H54 (cell line): ENCODE measurements at regions not wholly inside any gene's neighbourhood (a gene's known extent, or its start where the extent isn't known, plus 50 kb on each side); places are given as distances from the start of the nearest gene placed in this dataset.
"Not testable (repeated sequence)": the region's sequence is repeated elsewhere in the genome, so short reads cannot be mapped to it uniquely, and the experiment has no call there.

ENCODE experiments used
- DNase-seq: peaks from one replicate; pipeline ENCODE4 v3.0.0; 2011; ENCODE audit warnings: low spot score, mixed read lengths; ENCODE audit not compliant: insufficient read length
- FAIRE-seq: peaks from 3 replicates; lab custom pipeline; 2011; peaks lifted over from hg19 to GRCh38; lab: Jason Lieb, UNC
- POLR2A ChIP-seq: IDR thresholded peaks from 2 replicates; pipeline ENCODE4 v1.6.1; 2011; ENCODE audit warnings: low read depth, mild to moderate bottlenecking, low read length

DNA sequence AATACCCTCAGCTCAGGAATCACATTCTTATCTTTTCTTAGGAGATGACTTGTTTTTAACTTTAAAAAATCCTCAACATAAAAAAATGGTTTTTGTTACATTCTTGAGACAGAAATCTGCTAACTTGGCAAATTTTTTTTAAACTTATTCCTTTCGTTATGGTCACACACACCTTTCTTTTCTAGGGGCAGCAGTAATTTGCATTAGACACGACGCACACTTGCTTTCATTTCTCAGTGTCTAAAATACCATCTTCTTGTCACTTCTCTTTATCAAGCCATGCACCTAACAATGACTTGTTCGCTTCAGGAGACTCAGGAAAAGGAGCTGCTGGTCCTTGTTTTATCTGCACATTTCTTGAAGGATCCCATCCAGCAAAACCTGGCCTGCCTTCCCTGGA lies 112.6 kb upstream of the TBL1X start:
- FAIRE-seq (no peak), DNase-seq (no peak)
- TF ChIP-seq POLR2A: no peak

DNA sequence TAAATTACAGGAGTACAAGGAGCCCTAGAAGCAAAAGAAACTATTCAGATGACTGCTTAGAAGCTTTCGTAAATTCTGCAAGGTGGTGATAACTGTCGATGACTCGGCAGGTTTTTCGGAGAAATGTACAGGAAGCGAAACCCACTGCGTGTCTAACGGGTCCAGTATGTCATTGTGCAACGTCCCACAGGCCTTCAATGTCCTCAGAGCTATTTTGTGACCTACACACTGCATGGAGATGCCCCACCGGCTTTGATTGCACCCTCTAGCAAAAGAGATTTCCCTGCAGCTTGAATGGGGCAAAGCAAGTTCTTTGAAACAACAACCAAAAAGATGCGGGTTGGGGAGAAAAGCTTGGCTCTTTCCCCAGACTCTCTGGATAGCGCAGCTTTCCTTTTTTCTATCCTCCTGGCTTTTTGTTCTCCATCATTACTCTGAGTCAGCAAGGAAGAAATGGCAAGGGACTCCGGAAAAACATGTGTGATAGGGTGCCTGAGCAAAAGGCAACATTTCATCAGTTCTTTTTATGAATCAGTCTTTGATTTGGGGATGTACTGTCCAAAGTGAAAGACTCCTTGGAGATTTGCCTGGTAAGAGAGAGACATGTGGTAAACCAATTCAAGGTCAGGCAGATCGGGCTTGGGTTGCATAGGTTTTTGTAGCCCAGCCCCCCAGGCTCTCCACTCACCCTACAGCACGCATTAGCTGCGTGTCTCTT lies 112.0 kb upstream of the TBL1X start:
- DNase-seq (no peak), FAIRE-seq (no peak)
- no peak for TF ChIP-seq POLR2A

DNA sequence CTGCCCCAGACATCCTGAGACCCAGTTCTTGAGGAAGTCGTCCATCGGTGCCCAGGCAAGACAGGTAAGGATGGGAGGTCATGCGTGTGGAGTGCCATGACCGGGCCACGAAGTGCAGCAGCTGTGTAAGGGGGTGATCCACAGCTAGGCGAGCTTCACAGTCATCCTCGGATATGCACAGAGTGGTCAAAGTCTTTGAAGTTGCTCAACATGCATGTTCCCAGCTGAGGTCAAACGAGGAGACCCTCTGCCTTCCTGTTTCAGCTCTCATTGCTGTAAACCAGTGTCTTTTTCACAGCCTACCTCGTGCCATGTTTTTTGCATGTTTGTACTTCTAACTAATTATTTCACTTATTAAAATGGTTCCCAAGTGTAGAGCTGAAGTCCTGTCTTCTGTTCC lies 109.9 kb upstream of the TBL1X start:
- TF ChIP-seq POLR2A: no peak
- DNase-seq: no peak
- FAIRE-seq: no peak

DNA sequence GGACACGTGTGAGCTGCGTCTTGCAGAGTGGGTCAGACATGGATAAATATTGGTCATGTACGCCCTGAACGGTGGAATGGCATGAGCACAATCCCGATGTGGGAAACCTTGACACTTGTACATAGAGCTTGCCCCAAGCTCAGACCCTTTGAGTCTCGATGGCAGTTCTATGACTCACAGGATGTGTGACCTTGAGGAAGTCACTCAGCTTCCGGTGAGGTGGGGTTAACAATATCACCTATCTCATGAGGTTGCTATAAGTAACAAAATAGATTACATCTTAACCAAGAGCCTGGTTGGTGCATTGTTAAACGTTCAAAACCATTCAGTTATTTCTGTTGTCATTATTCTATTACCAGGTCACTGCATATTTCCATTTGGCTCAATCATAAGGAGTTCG lies 109.1 kb upstream of the TBL1X start:
- no peak for TF ChIP-seq POLR2A
- FAIRE-seq (no peak), DNase-seq (no peak)

DNA sequence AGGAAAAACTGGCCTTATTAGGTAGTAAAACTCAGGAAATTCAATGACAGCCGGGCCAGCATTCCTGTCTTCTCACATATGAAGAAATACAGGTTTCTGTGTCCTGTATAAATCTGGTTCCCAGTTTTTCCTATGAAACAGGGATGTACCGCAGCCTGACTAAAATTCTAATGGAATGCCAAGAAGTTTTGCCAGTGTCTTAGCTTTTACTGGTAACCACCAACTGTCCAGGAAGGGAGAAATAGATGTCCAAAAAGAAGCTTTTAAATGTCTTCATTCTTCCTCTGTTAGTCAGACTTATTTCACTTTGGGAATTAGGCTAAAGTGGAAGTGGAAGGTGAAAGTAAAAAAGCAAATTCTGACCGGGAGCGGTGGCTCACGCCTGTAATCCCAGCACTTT lies 108.0 kb upstream of the TBL1X start:
- DNase-seq (no peak), FAIRE-seq (no peak)
- TF ChIP-seq POLR2A: no peak

DNA sequence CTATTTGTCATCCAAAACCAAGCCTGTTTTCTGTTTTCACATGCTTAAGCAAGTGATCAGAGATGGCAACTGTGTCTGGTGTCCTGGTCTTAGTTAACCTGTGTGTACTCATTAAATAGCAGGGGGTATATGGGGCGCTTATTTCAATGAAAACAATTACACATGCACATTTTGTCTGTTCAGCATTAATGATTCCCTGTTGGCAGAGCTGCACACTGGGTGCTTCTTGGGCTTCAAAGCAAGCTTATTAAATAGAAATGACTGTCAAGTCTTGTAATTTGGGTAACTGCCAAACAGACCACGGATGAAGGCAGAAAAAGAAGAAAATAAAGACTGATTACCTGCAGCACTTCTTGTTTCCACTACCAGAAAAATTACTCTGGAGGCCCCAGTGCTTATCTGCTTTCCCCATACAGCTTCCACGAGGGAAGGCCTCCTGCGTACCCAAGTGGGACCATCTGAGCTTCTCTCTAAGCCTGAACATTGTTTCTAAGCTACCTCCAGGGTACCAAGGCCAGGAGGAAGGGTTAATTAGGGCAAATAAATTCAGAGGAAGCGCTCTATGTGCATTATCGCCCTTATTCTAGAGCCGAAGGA lies 107.2 kb upstream of the TBL1X start:
- no peak for TF ChIP-seq POLR2A
- no peak for DNase-seq
- FAIRE-seq: no peak

DNA sequence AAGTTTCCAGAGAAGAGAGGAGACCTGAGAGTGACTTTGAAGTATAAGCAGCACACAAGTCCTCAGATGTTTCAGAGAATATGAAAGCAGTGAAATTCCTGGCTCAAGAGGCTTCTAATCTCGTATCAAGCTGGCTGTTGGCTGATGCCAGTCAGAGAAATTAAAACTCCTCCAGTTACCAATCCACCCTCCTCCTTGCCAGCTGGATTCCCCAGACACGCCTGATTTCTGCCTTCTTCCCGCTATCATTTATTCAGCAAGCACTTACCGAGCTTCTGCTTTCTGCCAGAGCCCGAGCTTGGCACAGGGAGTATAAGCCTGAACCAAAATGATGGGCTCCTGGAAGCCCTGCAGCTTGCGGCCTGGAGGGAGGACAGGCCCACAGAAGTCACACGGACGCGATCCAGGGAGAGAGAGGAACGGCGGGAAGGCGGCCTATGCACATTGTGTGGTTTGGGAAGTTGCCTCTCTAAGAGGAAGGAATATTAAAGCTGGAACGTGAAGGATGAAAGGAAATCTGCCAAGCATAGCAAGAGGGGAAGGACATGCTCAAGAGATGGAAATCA lies 102.4 kb upstream of the TBL1X start:
- no peak for FAIRE-seq
- DNase-seq: no peak
- no peak for TF ChIP-seq POLR2A

DNA sequence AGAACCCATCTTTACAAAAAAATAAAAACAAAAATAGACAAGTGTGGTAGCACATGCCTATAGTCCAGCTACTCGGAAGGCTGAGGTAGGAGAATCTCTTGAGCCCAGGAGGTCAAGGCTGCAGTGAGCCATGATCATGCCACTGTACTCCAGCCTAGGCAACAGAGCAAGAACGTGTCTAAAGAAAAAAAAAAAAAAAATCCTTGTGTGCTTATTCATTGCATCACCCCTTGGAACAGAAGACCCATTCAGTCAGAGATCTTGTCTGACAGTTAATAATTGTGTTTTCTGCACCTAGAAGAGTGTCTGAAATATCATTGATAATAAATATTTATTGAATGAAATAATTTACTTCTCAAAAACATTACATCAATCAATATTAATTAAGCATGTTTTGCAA lies 97.4 kb upstream of the TBL1X start:
- no peak for TF ChIP-seq POLR2A
- no peak for FAIRE-seq
- no peak for DNase-seq

DNA sequence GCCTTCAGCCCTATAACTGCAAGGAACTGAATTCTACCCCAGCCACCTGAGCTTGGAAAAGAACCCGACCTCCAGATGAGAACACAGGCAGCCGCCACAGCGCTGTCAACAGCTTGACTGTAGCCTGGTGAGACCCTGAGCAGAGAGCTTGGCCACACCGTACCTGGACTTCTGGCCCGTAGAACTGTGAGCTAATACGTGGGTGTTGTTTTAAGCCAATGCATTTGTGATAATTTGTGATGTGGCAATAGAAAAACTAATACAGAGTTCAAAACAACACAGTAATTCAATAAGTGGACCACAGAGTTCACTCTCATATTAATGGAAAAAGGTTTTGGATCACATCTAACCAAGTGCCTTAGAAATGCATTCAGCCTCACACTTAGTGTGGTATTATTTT lies 96.6 kb upstream of the TBL1X start:
- DNase-seq: no peak
- FAIRE-seq: no peak
- no peak for TF ChIP-seq POLR2A

DNA sequence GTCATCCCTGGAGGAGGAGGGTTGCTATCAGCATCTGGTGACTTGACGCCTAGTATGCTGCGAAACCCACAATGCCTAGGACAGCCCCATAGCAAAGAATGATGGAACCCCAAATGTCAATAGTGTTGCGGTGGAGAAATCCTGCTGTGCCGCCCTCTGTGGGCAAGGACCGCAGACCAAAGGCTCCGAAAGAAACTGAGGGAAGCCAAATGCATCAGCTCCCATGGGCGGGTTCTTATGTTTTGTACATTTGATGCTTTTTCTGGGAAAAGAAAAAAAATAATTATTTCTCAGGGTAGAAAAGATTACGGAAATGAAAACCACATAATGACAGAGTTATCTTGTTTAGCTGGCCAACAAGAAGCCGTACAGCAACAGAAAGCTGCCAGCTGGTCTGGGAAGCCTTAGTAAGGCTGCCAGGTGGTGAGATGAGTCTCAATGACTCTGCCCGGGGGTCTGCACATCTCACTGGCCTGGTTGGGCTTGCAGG lies 95.0 kb upstream of the TBL1X start:
- no peak for FAIRE-seq
- no peak for DNase-seq
- no peak for TF ChIP-seq POLR2A

DNA sequence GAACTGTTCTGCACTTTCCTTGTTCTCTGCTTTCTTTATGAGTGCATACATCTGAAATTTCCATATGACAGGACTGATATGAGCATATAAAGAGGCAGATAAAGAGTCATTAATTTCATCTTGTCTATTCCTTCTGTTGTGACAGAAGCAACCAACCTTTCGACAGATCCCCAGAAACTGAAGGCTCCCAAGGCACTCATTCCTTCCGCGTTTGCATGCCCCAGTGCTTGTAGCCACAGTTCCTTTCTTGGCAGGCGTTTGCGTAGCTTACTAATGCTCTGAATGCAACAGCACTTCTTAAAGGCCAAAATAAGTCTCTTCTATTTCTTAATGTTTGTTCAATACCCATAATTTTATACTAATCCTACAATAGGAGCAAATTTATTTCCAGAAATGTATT lies 94.0 kb upstream of the TBL1X start:
- FAIRE-seq (no peak), DNase-seq (no peak)
- TF ChIP-seq POLR2A: no peak

DNA sequence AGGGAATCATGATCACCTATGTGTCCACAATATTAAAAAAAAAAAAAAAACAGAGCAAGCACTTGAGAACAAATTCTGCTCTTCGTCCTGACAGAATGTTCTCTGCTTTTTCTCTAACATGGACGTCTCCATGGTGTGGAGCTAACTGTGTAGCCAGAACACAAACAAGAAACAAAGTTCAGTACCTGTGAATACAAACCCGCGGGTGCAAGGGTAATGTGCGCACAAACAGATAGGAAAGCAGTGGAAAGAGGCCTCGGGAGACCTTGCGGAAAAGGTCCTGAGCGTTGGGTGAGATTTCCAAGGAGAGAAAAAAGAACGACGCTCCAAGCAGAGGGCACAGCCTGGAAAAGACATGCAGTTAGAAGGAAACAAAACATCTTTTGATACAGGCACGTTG lies 92.0 kb upstream of the TBL1X start:
- no peak for TF ChIP-seq POLR2A
- DNase-seq (no peak), FAIRE-seq (no peak)

DNA sequence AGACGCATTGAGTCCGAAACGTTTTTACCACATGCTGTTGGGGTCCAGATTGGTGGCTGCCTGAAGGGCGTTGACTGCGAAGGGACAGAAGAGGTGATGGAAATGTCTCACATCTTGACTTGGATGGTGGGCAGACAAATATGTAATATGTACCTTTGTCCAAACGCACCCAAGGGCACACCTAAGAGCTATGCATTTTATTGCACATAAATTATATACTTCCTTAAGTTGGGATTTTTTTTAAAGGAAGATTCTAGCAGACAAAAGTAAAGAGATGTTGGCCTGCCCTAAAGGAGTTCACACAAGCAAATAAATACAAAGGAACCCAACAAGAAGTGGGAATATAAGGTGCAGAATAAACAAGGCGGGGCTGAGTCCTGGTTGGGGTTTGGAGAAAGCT lies 91.1 kb upstream of the TBL1X start:
- FAIRE-seq: no peak
- no peak for TF ChIP-seq POLR2A
- DNase-seq: no peak

DNA sequence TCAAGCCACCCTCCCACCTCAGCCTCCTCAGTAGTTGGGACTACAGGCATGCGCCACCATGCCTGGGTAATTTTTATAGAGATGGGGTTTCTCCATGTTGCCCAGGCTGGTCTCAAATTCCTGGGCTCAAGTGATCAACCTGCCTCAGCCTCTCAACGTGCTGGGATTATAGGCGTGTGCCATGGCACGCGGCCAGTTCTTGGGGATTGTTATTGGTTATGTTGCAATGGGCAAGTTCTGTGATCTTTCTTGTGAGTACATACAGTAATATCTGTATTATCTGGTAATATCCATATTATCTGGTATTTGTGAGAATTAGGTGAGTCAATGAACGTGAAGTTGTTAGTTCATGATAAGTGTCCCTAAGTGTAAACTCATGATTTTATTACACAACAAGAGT lies 90.3 kb upstream of the TBL1X start:
- no peak for DNase-seq
- no peak for FAIRE-seq
- TF ChIP-seq POLR2A: no peak

DNA sequence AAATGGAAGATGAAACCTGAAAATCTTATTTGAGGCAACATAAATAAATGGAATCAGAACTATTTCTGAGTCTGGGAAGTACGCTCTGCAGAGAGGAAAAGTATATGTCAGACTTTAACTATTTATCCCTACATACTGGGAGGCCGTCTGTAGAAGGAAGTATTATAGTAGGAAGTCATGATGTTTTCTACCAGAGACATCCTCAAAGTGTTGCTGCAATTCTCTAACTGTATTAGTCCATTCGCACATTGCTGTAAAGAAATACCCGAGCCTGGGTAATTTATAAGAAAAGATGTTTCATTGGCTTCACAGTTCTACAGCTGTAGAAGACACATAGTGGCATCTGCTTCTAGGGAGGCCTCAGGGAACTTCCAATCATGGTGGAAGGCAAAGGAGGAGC lies 88.7 kb upstream of the TBL1X start:
- no peak for DNase-seq
- no peak for FAIRE-seq

DNA sequence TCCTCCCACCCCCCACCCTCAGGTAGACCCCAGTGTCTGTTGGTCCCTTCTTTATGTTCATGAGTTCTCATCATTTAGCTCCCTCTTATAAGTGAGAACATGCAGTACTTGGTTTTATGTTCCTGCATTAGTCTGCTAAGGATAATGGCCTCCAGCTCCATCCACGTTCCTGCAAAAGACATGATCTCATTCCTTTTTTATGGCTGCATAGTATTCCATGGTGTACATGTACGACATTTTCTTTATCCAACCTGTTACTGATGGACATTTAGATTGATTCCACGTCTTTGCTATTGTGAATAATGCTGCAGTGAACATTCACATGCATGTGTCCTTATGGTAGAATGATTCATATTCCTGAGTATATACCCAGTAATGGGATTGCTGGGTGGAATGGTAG lies 87.6 kb upstream of the TBL1X start:
- not testable (repeated sequence) for DNase-seq, FAIRE-seq

More for the DNA sequence above, 88.7 kb upstream of the TBL1X start:
- TF ChIP-seq POLR2A: no peak
